ENCODE measurements at regions not wholly inside any gene's neighbourhood (a gene's known extent, or its start where the extent isn't known, plus 50 kb on each side); places are given as distances from the start of the nearest gene placed in this dataset.

- Histone ChIP-seq H4K20me1 (replicated peaks; ENCODE audit: control insufficient read depth, extremely low read depth, insufficient read depth, low read length) (no peaks in the 10 kb centered on the region), H3K4me3 (replicated peaks in 1 of 3; ENCODE audit: insufficient read depth in 1 of 3, low read depth in 1 of 3, low read length in 3 of 3) (no peak overlapping the region), H3K9me3 (replicated peaks; ENCODE audit: control insufficient read depth, insufficient read depth, low read length) (peaks cover 5% of the 10 kb centered on the region), H3K9me1 (replicated peaks; ENCODE audit: control insufficient read depth, extremely low read depth, insufficient read depth, low read length) (no peaks in the 10 kb centered on the region), H3K4me1 (ENCODE audit: control insufficient read depth, extremely low read depth, insufficient read depth, low read length) (no peaks in the 10 kb centered on the region), H3K36me3 (ENCODE audit: control insufficient read depth in 2 of 2, extremely low read depth in 1 of 2, insufficient read depth in 2 of 2, low read length in 2 of 2) (no peaks in the 10 kb centered on the region), H3K4me2 (ENCODE audit: insufficient read depth, low read length) (no peak overlapping the region), H3K9ac (replicated peaks; ENCODE audit: extremely low read depth, insufficient read depth, low read length) (no peak overlapping the region), H2AFZ (ENCODE audit: low read depth, low read length) (no peak overlapping the region), H3K79me2 (ENCODE audit: control insufficient read depth, insufficient read depth, low read length) (no peaks in the 10 kb centered on the region), H3K27me3 (ENCODE audit: control insufficient read depth in 2 of 2, insufficient read depth in 2 of 2, low read length in 2 of 2) (no peaks in the 10 kb centered on the region), H3K27ac (ENCODE audit: insufficient read depth, low read depth, low read length) (no peak overlapping the region)
- dilution Hi-C loops (cut with MboI; ENCODE audit: extremely low pct_ligation_motif_present, low sequenced_read_pairs) (no loop called here), intact Hi-C loops (cut with micrococcal nuclease) (no loop called here)
- TF ChIP-seq CTCF (IDR thresholded peaks at IDR 0.05; ENCODE audit: extremely low read depth in 1 of 2, insufficient read depth in 1 of 2, low read depth in 1 of 2, low read length in 2 of 2) (no peak), JUN (IDR thresholded peaks at IDR 0.05; ENCODE audit: borderline replicate concordance, insufficient read depth, insufficient read length, low read depth) (no peak)
- BruUV-seq (replicated peaks): no TSS peak
- no peak for FAIRE-seq
- no peak for DNase-seq (ENCODE audit: low read depth, low spot score)
- ChIA-PET POLR2A (no interaction called here), CTCF (no interaction called here)
Measured at GRCh38 chr21:24658926-24659325, 948.4 kb downstream of the MRPL39 start.

GRCh38 chr21:24658026-24658425, 949.3 kb downstream of the MRPL39 start:
- no peak for TF ChIP-seq GATA2 (IDR thresholded peaks at IDR 0.05; ENCODE audit: insufficient read depth, insufficient read length, low read depth, low read length)
- TF ChIP-seq POLR2A (IDR thresholded peaks at IDR 0.05; ENCODE audit: low read depth, low read length): no peak
- TF ChIP-seq MAX (IDR thresholded peaks at IDR 0.05; ENCODE audit: insufficient read depth, insufficient read length): no peak
- TF ChIP-seq POLR2AphosphoS5 (IDR thresholded peaks at IDR 0.05; ENCODE audit: insufficient read depth, low read depth, low read length): no peak
- no peak for TF ChIP-seq CTCF (IDR thresholded peaks at IDR 0.05; ENCODE audit: extremely low read depth in 1 of 2, insufficient read depth in 1 of 2, low read depth in 1 of 2, low read length in 2 of 2)
- no peak for TF ChIP-seq FOS (IDR thresholded peaks at IDR 0.05; ENCODE audit: borderline replicate concordance, insufficient read depth, low read length)
- TF ChIP-seq JUN (IDR thresholded peaks at IDR 0.05; ENCODE audit: borderline replicate concordance, insufficient read depth, insufficient read length, low read depth): no peak
- no peak for TF ChIP-seq EZH2 (IDR thresholded peaks at IDR 0.05; ENCODE audit: borderline replicate concordance, low read depth, low read length, severe bottlenecking)
- no peak for TF ChIP-seq MYC (IDR thresholded peaks at IDR 0.05; ENCODE audit: low read depth, low read length)
- dilution Hi-C loops (cut with MboI; ENCODE audit: extremely low pct_ligation_motif_present, low sequenced_read_pairs) (no loop called here), intact Hi-C loops (cut with micrococcal nuclease) (no loop called here)
- Histone ChIP-seq H3K27me3 (ENCODE audit: control insufficient read depth in 2 of 2, insufficient read depth in 2 of 2, low read length in 2 of 2) (no peaks in the 10 kb centered on the region), H3K79me2 (ENCODE audit: control insufficient read depth, insufficient read depth, low read length) (no peaks in the 10 kb centered on the region), H3K36me3 (ENCODE audit: control insufficient read depth in 2 of 2, extremely low read depth in 1 of 2, insufficient read depth in 2 of 2, low read length in 2 of 2) (no peaks in the 10 kb centered on the region), H3K9me1 (replicated peaks; ENCODE audit: control insufficient read depth, extremely low read depth, insufficient read depth, low read length) (no peaks in the 10 kb centered on the region), H3K9ac (replicated peaks; ENCODE audit: extremely low read depth, insufficient read depth, low read length) (no peak overlapping the region), H3K4me1 (ENCODE audit: control insufficient read depth, extremely low read depth, insufficient read depth, low read length) (no peaks in the 10 kb centered on the region), H3K27ac (ENCODE audit: insufficient read depth, low read depth, low read length) (no peak overlapping the region), H3K4me3 (replicated peaks in 1 of 3; ENCODE audit: insufficient read depth in 1 of 3, low read depth in 1 of 3, low read length in 3 of 3) (no peak overlapping the region), H3K9me3 (replicated peaks; ENCODE audit: control insufficient read depth, insufficient read depth, low read length) (peaks cover 7% of the 10 kb centered on the region), H3K4me2 (ENCODE audit: insufficient read depth, low read length) (no peak overlapping the region), H2AFZ (ENCODE audit: low read depth, low read length) (no peak overlapping the region), H4K20me1 (replicated peaks; ENCODE audit: control insufficient read depth, extremely low read depth, insufficient read depth, low read length) (no peaks in the 10 kb centered on the region)
- FAIRE-seq (no peak), DNase-seq (ENCODE audit: low read depth, low spot score) (no peak)
- POLR2A ChIA-PET: no interaction called here
- no TSS peak for BruUV-seq (replicated peaks)
- CTCF ChIA-PET: no interaction called here

Measured in endothelial cell of umbilical vein (primary cell).